ENCODE measurements at regions not wholly inside any gene's neighbourhood (a gene's known extent, or its start where the extent isn't known, plus 50 kb on each side); places are given as distances from the start of the nearest gene placed in this dataset.

DNA sequence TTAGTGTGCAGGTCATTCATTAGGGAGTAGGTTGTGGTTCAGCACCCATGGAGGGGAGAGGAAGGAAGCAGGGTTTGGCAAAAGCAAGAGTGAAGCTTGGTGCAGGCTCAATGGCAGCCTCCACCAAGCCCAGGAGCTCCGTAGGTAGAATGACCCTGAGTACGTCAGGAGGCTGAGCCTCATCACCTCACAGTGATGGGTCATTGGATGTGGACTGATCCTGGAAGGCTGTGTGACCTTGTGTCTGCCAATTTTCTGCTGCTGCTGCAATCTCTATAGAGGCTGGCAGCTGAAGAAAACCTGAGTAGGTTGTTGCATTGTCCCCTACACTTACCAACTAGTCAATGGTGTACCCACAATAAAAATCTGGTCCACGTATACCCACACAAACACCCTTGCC, 173.1 kb downstream of the ASCL1 start:
- no TSS peak for BruUV-seq (replicated peaks)
- Histone ChIP-seq H3K36me3 (ENCODE audit: control insufficient read depth, insufficient read depth, low read length) (no peaks in the 10 kb centered on the region), H3K9ac (ENCODE audit: insufficient read depth in 1 of 2, low read depth in 2 of 2, low read length in 2 of 2) (no peak overlapping the region), H4K20me1 (replicated peaks; ENCODE audit: control insufficient read depth, insufficient read depth, low read length) (no peaks in the 10 kb centered on the region), H3K79me2 (ENCODE audit: control insufficient read depth, insufficient read depth, low read length) (no peaks in the 10 kb centered on the region), H3K4me1 (replicated peaks in 1 of 2; ENCODE audit: control insufficient read depth in 2 of 2, insufficient read depth in 2 of 2, low read length in 2 of 2) (no peaks in the 10 kb centered on the region), H3K9me3 (replicated peaks; ENCODE audit: control insufficient read depth, insufficient read depth, low read depth, low read length) (no peaks in the 10 kb centered on the region), H2AFZ (ENCODE audit: low read depth, low read length) (no peak overlapping the region), H3K4me3 (no peak overlapping the region), H3K4me2 (ENCODE audit: insufficient read depth, low read length) (no peak overlapping the region), H3K9me1 (ENCODE audit: control insufficient read depth, insufficient read depth, low read length) (no peaks in the 10 kb centered on the region), H3K27me3 (ENCODE audit: control insufficient read depth in 2 of 2, insufficient read depth in 2 of 2, low read length in 2 of 2) (no peaks in the 10 kb centered on the region), H3K27ac (ENCODE audit: extremely low read depth, low read depth, low read length) (no peak overlapping the region)
- intact Hi-C loops (cut with micrococcal nuclease): no loop called here
- TF ChIP-seq ESRRB (CRISPR knock-in tag; IDR thresholded peaks at IDR 0.05; ENCODE audit: borderline replicate concordance) (no peak), MBD2 (IDR thresholded peaks at IDR 0.05; ENCODE audit: borderline replicate concordance, low read depth) (no peak), HSF4 (CRISPR knock-in tag; IDR thresholded peaks at IDR 0.05; ENCODE audit: borderline replicate concordance) (no peak), RERE (CRISPR knock-in tag; IDR thresholded peaks at IDR 0.05; ENCODE audit: borderline replicate concordance) (no peak), NR2F6 (CRISPR knock-in tag; IDR thresholded peaks at IDR 0.05) (no peak), CCNT2 (IDR thresholded peaks at IDR 0.05; ENCODE audit: borderline replicate concordance, extremely low read depth, insufficient read length, low read depth, low read length) (no peak), KDM1A (IDR thresholded peaks at IDR 0.05) (no peak), HNRNPL (IDR thresholded peaks at IDR 0.05; ENCODE audit: low read depth, low read length) (no peak)
- TF ChIP-seq, protein P1, sequence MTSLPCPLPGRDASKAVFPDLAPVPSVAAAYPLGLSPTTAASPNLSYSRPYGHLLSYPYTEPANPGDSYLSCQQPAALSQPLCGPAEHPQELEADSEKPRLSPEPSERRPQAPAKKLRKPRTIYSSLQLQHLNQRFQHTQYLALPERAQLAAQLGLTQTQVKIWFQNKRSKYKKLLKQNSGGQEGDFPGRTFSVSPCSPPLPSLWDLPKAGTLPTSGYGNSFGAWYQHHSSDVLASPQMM (CRISPR knock-in tag; IDR thresholded peaks at IDR 0.05): no peak
- FAIRE-seq (no peak), ATAC-seq (no peak), DNase-seq (ENCODE audit: extremely low read depth in 1 of 4, low spot score in 3 of 4) (no peak)
- in situ Hi-C loops (cut with MboI): no loop called here
- ChIA-PET CTCF (ENCODE audit: low intra/inter-chr PET ratio) (no interaction called here), POLR2A (no interaction called here)
- WGBS (ENCODE audit: insufficient coverage, low coverage, missing lambda C conversion rate): 0% methylated on average over 3 of the region's 3 CpGs
